SK-N-SH (cell line): ENCODE measurements at regions not wholly inside any gene's neighbourhood (a gene's known extent, or its start where the extent isn't known, plus 50 kb on each side); places are given as distances from the start of the nearest gene placed in this dataset.
"Not testable (repeated sequence)": the region's sequence is repeated elsewhere in the genome, so short reads cannot be mapped to it uniquely, and the experiment has no call there.

ENCODE experiments used
- CTCF ChIA-PET: fragments of 300-600, 350-600 bp; formaldehyde crosslinking; extraction: SDS; loops from one replicate; lab custom pipeline; 2021; lab: Yijun Ruan, JAX
- POLR2A ChIA-PET: fragments of 350-600 bp; sonication (Branson Sonifier 250); formaldehyde crosslinking; extraction: SDS; loops from one replicate; lab custom pipeline; 2020; ENCODE audit warnings: antibody characterized with exemption, inconsistent platforms; lab: Yijun Ruan, JAX
- DNase-seq: peaks from one replicate; pipeline ENCODE4 v3.0.0; 2012
- H2AFZ ChIP-seq: fragments of 200-600 bp; sonication (generic); 2 replicates; pipeline ENCODE4 v1.8.1; 2016; ENCODE audit warnings: antibody characterized with exemption, mild to moderate bottlenecking, low read depth
- H3F3A ChIP-seq: fragments of 200-600 bp; sonication (generic); replicated peaks from 2 replicates; pipeline ENCODE3; 2016; ENCODE audit warnings: antibody characterized with exemption, mild to moderate bottlenecking; ENCODE audit not compliant: insufficient read depth
- H3K27ac ChIP-seq, 2 experiments: fragments of 200-500 bp in 1 of 2; fragments of 200-600 bp in 1 of 2; sonication (Bioruptor generic) in 1 of 2; sonication (generic), shearing (Covaris generic) in 1 of 2; 2 replicates each; pipeline versions ENCODE4 v1.5.1 to v1.6.1; 2014 to 2016; ENCODE audit warnings: low read depth in 2 of 2, inconsistent platforms in 1 of 2, low read length in 1 of 2, mild to moderate bottlenecking in 1 of 2, mixed read lengths in 1 of 2
- H3K27me3 ChIP-seq: fragments of 200-600 bp; sonication (generic), shearing (Covaris generic); 2 replicates; pipeline ENCODE4 v1.6.1; 2016; ENCODE audit warnings: mixed run types; ENCODE audit not compliant: insufficient read depth
- H3K36me3 ChIP-seq, 2 experiments: fragments of 200-500 bp in 1 of 2; fragments of 200-600 bp in 1 of 2; sonication (Bioruptor generic) in 1 of 2; sonication (generic) in 1 of 2; replicated peaks in 1 of 2; 2 replicates each; pipeline versions ENCODE3 to v1.5.1; 2014 to 2016; ENCODE audit warnings: low read length in 1 of 2, mild to moderate bottlenecking in 1 of 2; ENCODE audit not compliant: insufficient read depth in 2 of 2, control insufficient read depth in 1 of 2
- H3K4me1 ChIP-seq, 2 experiments: fragments of 200-500 bp in 1 of 2; fragments of 200-600 bp in 1 of 2; sonication (Bioruptor generic) in 1 of 2; sonication (generic), shearing (Covaris generic) in 1 of 2; 2 replicates each; pipeline versions ENCODE4 v1.5.1 to v1.6.1; 2014 to 2016; ENCODE audit warnings: low read depth in 1 of 2, low read length in 1 of 2, mixed run types in 1 of 2; ENCODE audit not compliant: insufficient read depth in 2 of 2, control insufficient read depth in 1 of 2
- H3K4me2 ChIP-seq: fragments of 200-600 bp; sonication (generic), shearing (Covaris generic); 2 replicates; pipeline ENCODE4 v1.6.1; 2017; ENCODE audit warnings: mixed run types
- H3K4me3 ChIP-seq, 2 experiments: fragments of 200-500 bp in 1 of 2; fragments of 200-600 bp in 1 of 2; sonication (Bioruptor generic) in 1 of 2; sonication (generic), shearing (Covaris generic) in 1 of 2; 2 replicates each; pipeline versions ENCODE4 v1.5.1 to v1.8.1; 2014 to 2016; ENCODE audit warnings: low read depth in 2 of 2, inconsistent platforms in 1 of 2, low read length in 1 of 2, mild to moderate bottlenecking in 1 of 2, mixed read lengths in 1 of 2, moderate library complexity in 1 of 2
- H3K79me2 ChIP-seq: fragments of 200-600 bp; sonication (generic); 2 replicates; pipeline ENCODE4 v1.8.1; 2017; ENCODE audit warnings: mild to moderate bottlenecking; ENCODE audit not compliant: insufficient read depth
- H3K9ac ChIP-seq: fragments of 200-600 bp; sonication (generic); 2 replicates; pipeline ENCODE4 v1.6.1; 2017; ENCODE audit warnings: mixed run types
- H3K9me2 ChIP-seq: fragments of 200-600 bp; sonication (generic); 2 replicates; pipeline ENCODE4 v1.6.1; 2017; ENCODE audit warnings: mixed run types
- H3K9me3 ChIP-seq: fragments of 200-600 bp; sonication (generic); 2 replicates; pipeline ENCODE4 v1.6.1; 2017; ENCODE audit warnings: mixed run types, mild to moderate bottlenecking, moderate library complexity
- H4K20me1 ChIP-seq: fragments of 200-600 bp; sonication (generic); 2 replicates; pipeline ENCODE4 v1.6.1; 2017; ENCODE audit warnings: mild to moderate bottlenecking, mixed run types; ENCODE audit not compliant: insufficient read depth
- ELF1 ChIP-seq: IDR thresholded peaks from 2 replicates; pipeline ENCODE4 v1.4.0; 2012
- EP300 ChIP-seq, 2 experiments: IDR thresholded peaks; 2 replicates each; pipeline versions ENCODE4 v1.4.0 to v1.6.1; 2012; ENCODE audit warnings: borderline replicate concordance in 1 of 2, low read depth in 1 of 2, low read length in 1 of 2
- EZH2phosphoT487 ChIP-seq: fragments of 200-600 bp; sonication (generic); IDR thresholded peaks from 2 replicates; pipeline ENCODE4 v1.6.1; 2017; ENCODE audit warnings: low read depth, mixed run types, mild to moderate bottlenecking, antibody characterized with exemption, moderate library complexity, borderline replicate concordance
- FOSL2 ChIP-seq: IDR thresholded peaks from 2 replicates; pipeline ENCODE4 v1.4.0; 2012; ENCODE audit warnings: low read depth, mild to moderate bottlenecking, moderate library complexity, borderline replicate concordance
- GABPA ChIP-seq: IDR thresholded peaks from 2 replicates; pipeline ENCODE4 v1.4.0; 2012; ENCODE audit warnings: low read depth, mild to moderate bottlenecking
- MEF2A ChIP-seq: IDR thresholded peaks from 2 replicates; pipeline ENCODE4 v1.4.0; 2012; ENCODE audit warnings: low read depth, borderline replicate concordance
- MXI1 ChIP-seq: IDR thresholded peaks from 2 replicates; pipeline ENCODE4 v1.6.1; 2012; ENCODE audit warnings: mild to moderate bottlenecking, low read depth, low read length, improper control_type of control experiment
- PBX3 ChIP-seq: IDR thresholded peaks from 2 replicates; pipeline ENCODE4; 2012
- POLR2AphosphoS5 ChIP-seq: IDR thresholded peaks from 2 replicates; pipeline ENCODE4 v1.6.1; 2012; ENCODE audit warnings: low read depth, low read length
- RCOR1 ChIP-seq: fragments of 150-350 bp; IDR thresholded peaks from 2 replicates; pipeline ENCODE4 v1.6.1; 2017; ENCODE audit warnings: antibody characterized with exemption, low read length
- RXRA ChIP-seq: IDR thresholded peaks from 2 replicates; pipeline ENCODE4 v1.4.0; 2012; ENCODE audit warnings: low read depth, mild to moderate bottlenecking, borderline replicate concordance
- SIN3A ChIP-seq: IDR thresholded peaks from 2 replicates; pipeline ENCODE4 v1.6.1; 2012; ENCODE audit warnings: low read depth, mild to moderate bottlenecking, low read length, moderate library complexity, borderline replicate concordance
- SMC3 ChIP-seq: IDR thresholded peaks from 2 replicates; pipeline ENCODE4 v1.6.1; 2012; ENCODE audit warnings: low read depth, low read length, improper control_type of control experiment
- TAF1 ChIP-seq: IDR thresholded peaks from 2 replicates; pipeline ENCODE4 v1.6.1; 2012; ENCODE audit warnings: low read depth, mild to moderate bottlenecking, low read length, moderate library complexity, borderline replicate concordance
- TCF12 ChIP-seq: IDR thresholded peaks from 2 replicates; pipeline ENCODE4 v1.4.0; 2012
- TEAD4 ChIP-seq: IDR thresholded peaks from 2 replicates; pipeline ENCODE4 v1.4.0; 2012; ENCODE audit warnings: mild to moderate bottlenecking, borderline replicate concordance; ENCODE audit not compliant: insufficient read depth
- USF1 ChIP-seq: IDR thresholded peaks from 2 replicates; pipeline ENCODE4 v1.4.0; 2012; ENCODE audit warnings: low read depth, borderline replicate concordance
- WGBS: methylation state at CpG from one replicate; pipeline ENCODE4 v1.1.6; 2017; ENCODE audit warnings: low lambda C conversion rate; 5-methylcytosine and 5-hydroxymethylcytosine counted together

GRCh38 chr3:11898611-11899325, 52.1 kb upstream of the TAMM41 start:
- Histone ChIP-seq H3K4me3 (no peak overlapping the region), H3K9me2 (no peaks in the 10 kb centered on the region), H3F3A (no peaks in the 10 kb centered on the region), H2AFZ (no peak overlapping the region), H3K36me3 (no peaks in the 10 kb centered on the region), H4K20me1 (no peaks in the 10 kb centered on the region), H3K79me2 (no peaks in the 10 kb centered on the region), H3K4me2 (no peak overlapping the region), H3K9ac (no peak overlapping the region), H3K27ac (no peak overlapping the region), H3K27me3 (no peaks in the 10 kb centered on the region; the same call in 1 of the 2 replicates), H3K4me1 (no peaks in the 10 kb centered on the region; a peak in 1 of 4 replicates), H3K9me3 (no peaks in the 10 kb centered on the region)
- no peak for TF ChIP-seq TCF12
- TF ChIP-seq ELF1 = no peak
- no peak for TF ChIP-seq POLR2AphosphoS5
- no peak for TF ChIP-seq SMC3
- no peak for TF ChIP-seq USF1
- TF ChIP-seq SIN3A = no peak
- TF ChIP-seq EZH2phosphoT487 = no peak
- no peak for TF ChIP-seq RXRA
- no peak for TF ChIP-seq GABPA
- no peak for TF ChIP-seq FOSL2
- no peak for TF ChIP-seq TEAD4
- no peak for TF ChIP-seq MXI1
- TF ChIP-seq EP300 (IDR thresholded peaks at IDR 0.05; ENCODE audit: borderline replicate concordance in 1 of 2, low read depth in 1 of 2, low read length in 1 of 2) = no peak
- TF ChIP-seq MEF2A = no peak
- no peak for TF ChIP-seq PBX3
- no peak for TF ChIP-seq TAF1
- TF ChIP-seq RCOR1 = no peak
- DNase-seq = no peak
- WGBS = 70% methylated on average over 14 of the region's 18 CpGs
- POLR2A ChIA-PET = no interaction called here
- CTCF ChIA-PET = interaction anchor here (0.8 kb wide), 1 partner anchor 586 kb away, joined by 3 read pairs; the partner anchor contains the start of gene TSEN2

- H3K27ac ChIP-seq, H3K9me2 ChIP-seq, H3K4me1 ChIP-seq, H3F3A ChIP-seq, H3K79me2 ChIP-seq, H3K27me3 ChIP-seq, H3K36me3 ChIP-seq, H3K9me3 ChIP-seq, H4K20me1 ChIP-seq, H2AFZ ChIP-seq, DNase-seq, H3K9ac ChIP-seq, POLR2A ChIA-PET, H3K4me2 ChIP-seq, H3K4me3 ChIP-seq: not testable (repeated sequence)
- CTCF ChIA-PET = interaction anchor here (0.8 kb wide), 1 partner anchor 585 kb away, joined by 3 read pairs; the partner anchor contains the start of gene TSEN2
- WGBS = 53% methylated on average over 6 of the region's 9 CpGs
These were observed 52.7 kb upstream of the TAMM41 start for GRCh38 chr3:11899389-11899788.
